ENCODE measurements at regions not wholly inside any gene's neighbourhood (a gene's known extent, or its start where the extent isn't known, plus 50 kb on each side); places are given as distances from the start of the nearest gene placed in this dataset.

- intact Hi-C loops (cut with micrococcal nuclease; ENCODE audit: unreplicated experiment) = no loop called here
- CTCF ChIA-PET = no interaction called here
- POLR2A ChIA-PET (ENCODE audit: unreplicated experiment) = no interaction called here
- Histone ChIP-seq H3K9me2 (ENCODE audit: insufficient read depth) (no peaks in the 10 kb centered on the region), H3K36me3 (ENCODE audit: low read depth) (no peaks in the 10 kb centered on the region), H3K27ac (no peak overlapping the region), H3K9me3 (ENCODE audit: insufficient read depth, low read depth) (no peaks in the 10 kb centered on the region), H4K20me1 (ENCODE audit: insufficient read depth) (no peaks in the 10 kb centered on the region), H3K79me2 (ENCODE audit: low read depth) (no peaks in the 10 kb centered on the region), H3K4me3 (no peak overlapping the region), H3K4me2 (no peak overlapping the region), H2AFZ (no peak overlapping the region), H3F3A (ENCODE audit: insufficient read depth, low read depth) (no peaks in the 10 kb centered on the region), H3K4me1 (replicated peaks; ENCODE audit: insufficient read depth) (no peaks in the 10 kb centered on the region), H3K27me3 (ENCODE audit: insufficient read depth, low read depth) (no peaks in the 10 kb centered on the region)
- BruUV-seq (replicated peaks) = no TSS peak
- TF ChIP-seq EZH2 (IDR thresholded peaks at IDR 0.05; ENCODE audit: low read depth) (no peak), CTCF (conservative IDR thresholded peaks at IDR 0.05) (no peak)
- no peak for DNase-seq
These were observed 122.7 kb upstream of the RASEF start for GRCh38 chr9:83185488-83186154.

GRCh38 chr9:83183621-83184020 is 120.7 kb upstream of the RASEF start:
- Histone ChIP-seq H3F3A (ENCODE audit: insufficient read depth, low read depth) (no peaks in the 10 kb centered on the region), H3K4me2 (no peak overlapping the region), H3K36me3 (ENCODE audit: low read depth) (no peaks in the 10 kb centered on the region), H2AFZ (no peak overlapping the region), H4K20me1 (ENCODE audit: insufficient read depth) (no peaks in the 10 kb centered on the region), H3K27me3 (ENCODE audit: insufficient read depth, low read depth) (no peaks in the 10 kb centered on the region), H3K27ac (no peak overlapping the region), H3K79me2 (ENCODE audit: low read depth) (no peaks in the 10 kb centered on the region), H3K4me3 (no peak overlapping the region), H3K9me3 (ENCODE audit: insufficient read depth, low read depth) (no peaks in the 10 kb centered on the region), H3K4me1 (replicated peaks; ENCODE audit: insufficient read depth) (no peaks in the 10 kb centered on the region), H3K9me2 (ENCODE audit: insufficient read depth) (no peaks in the 10 kb centered on the region)
- POLR2A ChIA-PET (ENCODE audit: unreplicated experiment) = no interaction called here
- CTCF ChIA-PET = no interaction called here
- no TSS peak for BruUV-seq (replicated peaks)
- DNase-seq = no peak
- intact Hi-C loops (cut with micrococcal nuclease; ENCODE audit: unreplicated experiment) = no loop called here
- no peak for TF ChIP-seq CTCF (conservative IDR thresholded peaks at IDR 0.05)
- TF ChIP-seq EZH2 (IDR thresholded peaks at IDR 0.05; ENCODE audit: low read depth) = no peak

- Histone ChIP-seq H3K36me3 (ENCODE audit: low read depth) (no peaks in the 10 kb centered on the region), H2AFZ (no peak overlapping the region), H3K4me3 (no peak overlapping the region), H3K4me1 (replicated peaks; ENCODE audit: insufficient read depth) (no peaks in the 10 kb centered on the region), H3K27ac (no peak overlapping the region), H3K27me3 (ENCODE audit: insufficient read depth, low read depth) (no peaks in the 10 kb centered on the region), H3K4me2 (no peak overlapping the region), H4K20me1 (ENCODE audit: insufficient read depth) (no peaks in the 10 kb centered on the region), H3F3A (ENCODE audit: insufficient read depth, low read depth) (no peaks in the 10 kb centered on the region), H3K79me2 (ENCODE audit: low read depth) (no peaks in the 10 kb centered on the region), H3K9me3 (ENCODE audit: insufficient read depth, low read depth) (peaks cover 5% of the 10 kb centered on the region; the same call in 1 of the 2 replicates), H3K9me2 (ENCODE audit: insufficient read depth) (no peaks in the 10 kb centered on the region)
- POLR2A ChIA-PET (ENCODE audit: unreplicated experiment) = no interaction called here
- BruUV-seq (replicated peaks) = no TSS peak
- TF ChIP-seq CTCF (conservative IDR thresholded peaks at IDR 0.05) = no peak
- TF ChIP-seq EZH2 (IDR thresholded peaks at IDR 0.05; ENCODE audit: low read depth) = no peak
- intact Hi-C loops (cut with micrococcal nuclease; ENCODE audit: unreplicated experiment) = no loop called here
- CTCF ChIA-PET = no interaction called here
- DNase-seq = no peak
These were observed 119.1 kb upstream of the RASEF start for GRCh38 chr9:83182071-83182470.

All from PC-9 (cell line).